ENCODE measurements at regions not wholly inside any gene's neighbourhood (a gene's known extent, or its start where the extent isn't known, plus 50 kb on each side); places are given as distances from the start of the nearest gene placed in this dataset.

DNA sequence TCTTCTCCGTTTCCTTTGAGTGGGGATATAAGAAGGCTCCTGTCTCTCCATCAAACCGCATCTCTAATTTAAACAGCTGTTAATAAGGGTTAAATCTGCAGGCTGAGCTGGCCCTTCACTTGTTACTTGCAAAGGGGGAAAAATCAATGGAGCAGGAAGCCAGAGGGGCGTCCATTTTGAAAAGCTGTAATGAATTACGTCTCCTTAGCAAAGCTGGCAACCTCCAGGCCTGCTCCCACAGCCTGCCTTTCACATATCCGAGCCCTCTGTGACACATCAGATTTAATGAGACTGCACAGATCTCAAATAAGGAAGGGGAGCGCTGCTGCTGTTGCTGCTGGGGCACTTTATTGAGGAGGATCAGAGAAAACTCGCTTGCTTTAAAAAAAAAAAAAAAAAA, 320.8 kb downstream of the BLID start:
- ChIA-PET CTCF (no interaction called here), POLR2A (no interaction called here)
- H3K27ac ChIP-seq (ENCODE audit: low read depth, low read length), result no peak overlapping the region
- no peaks in the 10 kb centered on the region; the same call in 1 of the 2 replicates for H3K9me3 ChIP-seq (ENCODE audit: control insufficient read depth, insufficient read depth, low read length)
- TF ChIP-seq CTCF (IDR thresholded peaks at IDR 0.05; ENCODE audit: low read depth, low read length), result no peak
- DNase-seq (ENCODE audit: low read depth, low spot score), result no peak
- no peak overlapping the region for H3K4me3 ChIP-seq (ENCODE audit: low read depth, low read length)
- H3K27me3 ChIP-seq (ENCODE audit: control insufficient read depth, insufficient read depth, low read length), result no peaks in the 10 kb centered on the region

GRCh38 chr11:121794671-121795141, 321.3 kb downstream of the BLID start:
- no peak for TF ChIP-seq CTCF (IDR thresholded peaks at IDR 0.05; ENCODE audit: low read depth, low read length)
- Histone ChIP-seq H3K27ac (ENCODE audit: low read depth, low read length) (no peak overlapping the region), H3K9me3 (ENCODE audit: control insufficient read depth, insufficient read depth, low read length) (no peaks in the 10 kb centered on the region; the same call in 1 of the 2 replicates), H3K4me3 (ENCODE audit: low read depth, low read length) (no peak overlapping the region), H3K27me3 (ENCODE audit: control insufficient read depth, insufficient read depth, low read length) (no peaks in the 10 kb centered on the region)
- DNase-seq (ENCODE audit: low read depth, low spot score), result no peak
- ChIA-PET CTCF (no interaction called here), POLR2A (interaction anchor here (0.9 kb wide), 1 partner anchor 35 kb away, joined by 3 read pairs; no protein-coding TSS in a partner anchor)

- no peaks in the 10 kb centered on the region for H3K9me3 ChIP-seq (ENCODE audit: control insufficient read depth, insufficient read depth, low read length)
- H3K4me3 ChIP-seq (ENCODE audit: low read depth, low read length), result no peak overlapping the region
- no peaks in the 10 kb centered on the region for H3K27me3 ChIP-seq (ENCODE audit: control insufficient read depth, insufficient read depth, low read length)
- no peak for DNase-seq (ENCODE audit: low read depth, low spot score)
- ChIA-PET CTCF (no interaction called here), POLR2A (interaction anchor here (0.9 kb wide), 1 partner anchor 35 kb away, joined by 3 read pairs; no protein-coding TSS in a partner anchor)
- no peak for TF ChIP-seq CTCF (IDR thresholded peaks at IDR 0.05; ENCODE audit: low read depth, low read length)
- H3K27ac ChIP-seq (ENCODE audit: low read depth, low read length), result no peak overlapping the region
Observed at GRCh38 chr11:121793916-121794315, 322.1 kb downstream of the BLID start.

GRCh38 chr11:121793291-121793690, 322.7 kb downstream of the BLID start:
- CTCF ChIA-PET, result no interaction called here
- POLR2A ChIA-PET, result no interaction called here
- no peaks in the 10 kb centered on the region for H3K27me3 ChIP-seq (ENCODE audit: control insufficient read depth, insufficient read depth, low read length)
- no peaks in the 10 kb centered on the region for H3K9me3 ChIP-seq (ENCODE audit: control insufficient read depth, insufficient read depth, low read length)
- TF ChIP-seq CTCF (IDR thresholded peaks at IDR 0.05; ENCODE audit: low read depth, low read length), result no peak
- H3K4me3 ChIP-seq (ENCODE audit: low read depth, low read length), result no peak overlapping the region
- DNase-seq (ENCODE audit: low read depth, low spot score), result no peak
- H3K27ac ChIP-seq (ENCODE audit: low read depth, low read length), result no peak overlapping the region

- no peaks in the 10 kb centered on the region for H3K27me3 ChIP-seq (ENCODE audit: control insufficient read depth, insufficient read depth, low read length)
- CTCF ChIA-PET, result no interaction called here
- DNase-seq (ENCODE audit: low read depth, low spot score), result no peak
Observed at GRCh38 chr11:121792185-121792584, 323.8 kb downstream of the BLID start.

More at GRCh38 chr11:121792185-121792584, 323.8 kb downstream of the BLID start:
- TF ChIP-seq CTCF (IDR thresholded peaks at IDR 0.05; ENCODE audit: low read depth, low read length), result no peak
- Histone ChIP-seq H3K27ac (ENCODE audit: low read depth, low read length) (no peak overlapping the region), H3K4me3 (ENCODE audit: low read depth, low read length) (no peak overlapping the region), H3K9me3 (ENCODE audit: control insufficient read depth, insufficient read depth, low read length) (no peaks in the 10 kb centered on the region)
- POLR2A ChIA-PET, result no interaction called here
